Pons (tissue), 1 donor: ENCODE measurements at regions not wholly inside any gene's neighbourhood (a gene's known extent, or its start where the extent isn't known, plus 50 kb on each side); places are given as distances from the start of the nearest gene placed in this dataset.

Source experiments
- DNase-seq: peaks from one replicate; pipeline ENCODE4 v3.0.0-alpha.2; 2016; ENCODE audit warnings: low spot score

DNA sequence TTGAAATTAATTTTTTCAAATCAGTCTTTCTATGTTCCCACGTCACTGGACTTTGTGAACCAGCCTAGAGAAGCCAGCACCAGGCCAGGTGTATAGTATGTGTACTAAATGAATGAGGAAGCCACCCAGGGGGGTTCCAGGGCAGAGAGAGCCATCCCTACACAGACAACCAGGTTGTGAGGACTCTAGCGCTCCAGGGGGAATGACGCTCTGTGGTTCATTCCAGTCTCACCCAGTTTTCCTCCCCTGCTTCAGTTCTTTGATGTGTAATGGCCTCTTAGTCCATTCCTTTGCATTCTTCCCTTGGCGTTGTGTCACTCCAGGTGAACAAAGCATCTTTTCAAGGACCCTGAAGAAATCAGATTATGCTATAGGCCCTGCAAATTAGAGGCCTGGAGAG lies 330.6 kb downstream of the NSG2 start:
- DNase-seq: no peak

DNA sequence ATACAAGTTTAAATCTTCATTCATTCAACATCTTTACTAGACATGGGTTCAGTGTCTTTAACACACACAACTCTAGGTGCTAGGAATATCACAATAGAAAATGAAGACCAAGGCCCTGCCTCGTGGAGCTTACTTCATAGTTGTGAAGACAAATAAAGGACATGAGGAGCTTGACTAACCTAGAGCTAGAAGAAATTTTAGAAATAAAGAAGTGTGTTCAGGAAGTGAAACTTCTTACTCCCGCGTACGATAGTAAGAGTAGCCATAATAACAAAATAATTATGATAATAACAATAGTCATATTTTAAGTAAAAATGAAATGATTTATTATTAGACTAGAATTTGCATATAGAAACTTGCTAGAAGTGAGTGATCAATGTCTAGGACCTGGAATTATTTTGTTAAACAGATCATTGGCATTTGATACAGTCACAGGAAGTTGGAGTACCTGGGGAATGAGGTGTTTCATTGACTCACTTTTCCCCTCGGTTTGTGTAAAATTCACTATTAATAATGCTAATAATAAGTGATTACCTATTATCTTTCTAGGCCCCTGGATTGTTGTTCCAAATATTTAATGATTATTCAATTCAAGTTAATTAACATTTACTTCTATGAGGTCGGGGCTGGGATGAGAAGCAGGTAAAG lies 331.3 kb downstream of the NSG2 start:
- DNase-seq: no peak

DNA sequence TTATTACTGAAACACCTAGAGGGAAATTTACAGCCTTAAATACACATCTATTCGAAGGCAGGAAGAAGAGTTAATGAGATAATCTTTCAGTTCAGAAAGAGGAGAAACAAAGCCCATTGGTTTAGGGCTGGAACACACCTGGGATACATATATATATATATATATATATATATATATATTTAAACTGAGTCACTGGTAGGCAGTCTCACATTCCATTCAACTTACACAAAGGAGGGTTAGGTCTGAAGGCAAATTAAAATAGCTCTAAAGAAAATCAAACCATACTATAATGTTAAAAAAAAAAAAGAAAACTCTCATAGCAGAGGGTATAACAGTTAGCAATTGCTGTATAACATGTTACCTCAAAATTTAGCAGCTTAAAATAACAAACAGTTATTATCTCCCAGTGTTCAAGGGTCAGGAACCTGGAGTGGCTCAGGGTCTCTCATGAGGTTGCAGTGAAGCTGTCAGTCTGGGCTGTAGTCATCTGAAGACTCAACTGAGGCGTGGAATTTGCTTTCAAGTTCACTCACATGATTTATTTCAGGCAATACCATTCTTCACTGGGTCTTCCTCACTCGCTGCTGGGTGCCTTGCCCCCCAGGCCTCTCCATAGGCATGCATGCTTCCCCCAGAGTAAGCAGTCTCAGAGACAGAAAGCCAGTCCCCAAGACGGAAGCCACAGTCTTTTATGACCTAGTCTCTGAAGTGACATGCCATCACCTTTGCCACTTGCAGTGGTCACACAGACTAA lies 332.8 kb downstream of the NSG2 start:
- no peak for DNase-seq

DNA sequence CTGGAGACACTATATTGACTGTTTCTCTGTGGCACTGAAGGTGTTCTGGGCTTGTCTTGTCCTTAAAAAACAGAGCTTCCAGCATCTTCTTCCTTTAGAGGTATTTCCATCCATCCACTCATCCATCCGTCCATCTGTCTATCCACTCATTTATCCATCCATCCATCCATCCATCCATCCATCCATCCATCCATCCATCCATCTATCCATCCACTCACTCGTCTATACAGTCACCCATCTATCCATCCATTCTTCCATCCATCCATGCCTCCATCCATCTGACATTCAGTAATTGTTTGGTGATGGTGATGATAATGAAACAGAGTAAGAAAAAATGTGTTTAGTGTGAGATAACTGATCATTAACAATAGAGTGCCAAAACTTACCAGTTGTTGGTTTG lies 334.8 kb downstream of the NSG2 start:
- no peak for DNase-seq

DNA sequence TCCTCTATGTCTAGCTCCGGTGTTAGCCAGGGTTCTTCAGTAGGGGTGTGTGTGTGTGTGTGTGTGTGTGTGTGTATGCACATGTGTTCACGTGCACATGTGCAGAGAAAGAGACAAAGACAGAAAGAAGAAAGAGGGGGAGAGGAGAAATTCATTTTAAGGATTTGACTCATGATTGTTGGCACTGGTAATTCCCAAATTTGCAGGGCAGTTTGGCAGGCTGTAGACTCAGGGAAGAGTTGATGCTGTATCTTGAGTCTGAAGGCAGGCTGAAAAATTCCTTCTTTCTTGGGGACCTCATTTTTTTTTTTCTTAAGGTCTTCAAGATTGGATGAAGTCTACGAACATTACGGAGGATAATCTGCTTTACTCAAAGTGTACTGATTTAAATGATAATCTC lies 335.7 kb downstream of the NSG2 start:
- DNase-seq: no peak

DNA sequence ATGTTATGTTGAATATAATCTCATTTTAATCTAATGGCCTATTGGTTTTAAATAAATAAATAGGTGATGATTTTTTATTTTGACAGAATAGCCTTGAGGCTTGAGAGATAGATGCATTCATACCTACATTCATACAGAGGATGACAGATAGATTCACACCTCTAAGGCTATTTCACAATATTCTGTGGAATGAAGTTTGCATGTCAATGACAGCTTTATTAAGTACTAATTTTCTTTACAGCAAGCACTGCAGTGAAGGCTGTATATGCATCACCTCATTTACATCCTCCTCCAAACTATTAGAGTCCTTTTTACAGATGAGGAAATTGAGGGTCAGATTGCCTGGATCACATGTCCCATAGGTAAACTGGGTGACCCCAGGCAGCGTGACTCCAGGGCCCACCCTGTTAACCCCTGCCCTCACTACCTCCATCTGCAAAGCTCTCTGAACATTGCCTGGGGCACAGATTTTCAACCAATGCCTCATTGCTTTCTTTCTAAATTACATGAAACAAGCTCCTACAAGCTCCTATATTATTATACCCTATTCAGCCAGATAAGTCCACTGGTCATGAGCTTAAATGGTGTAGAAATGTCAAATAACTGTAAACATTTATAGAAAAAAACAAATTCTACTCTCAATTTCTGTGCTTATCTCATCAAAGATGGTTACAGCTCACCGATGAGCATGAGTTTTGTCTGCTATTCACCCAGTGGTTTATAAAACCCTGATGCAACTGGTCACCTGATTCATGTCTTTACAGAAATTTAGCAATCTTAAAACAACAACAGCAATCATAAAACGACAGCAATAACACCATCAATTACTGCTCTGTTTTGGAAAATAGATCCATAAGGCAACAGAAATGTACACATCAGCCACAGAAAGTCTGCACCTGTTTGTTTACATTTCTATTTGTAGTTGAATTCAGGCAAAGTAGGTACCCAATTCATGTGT lies 338.0 kb downstream of the NSG2 start:
- DNase-seq: no peak

DNA sequence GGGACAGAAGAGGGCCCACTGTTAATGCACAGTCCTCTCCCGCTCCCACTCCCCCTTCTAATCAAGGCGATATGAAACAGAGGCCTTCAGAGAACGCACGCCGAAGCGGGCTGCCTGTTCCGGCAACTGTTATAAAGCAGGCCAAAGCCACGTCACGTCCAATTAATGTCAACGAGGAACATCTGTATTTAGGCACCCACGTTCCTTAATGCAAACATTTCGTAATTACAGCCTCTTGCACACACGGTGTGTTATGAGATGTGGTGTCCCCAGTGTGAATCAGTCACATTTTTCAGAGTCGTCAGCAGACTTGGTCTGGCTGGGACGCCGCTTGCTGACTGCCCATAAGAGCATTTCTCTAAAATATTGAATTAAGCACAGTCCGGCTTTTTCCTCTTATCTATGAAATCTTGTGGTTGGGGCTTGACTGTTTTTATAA lies 339.0 kb downstream of the NSG2 start:
- DNase-seq: no peak

DNA sequence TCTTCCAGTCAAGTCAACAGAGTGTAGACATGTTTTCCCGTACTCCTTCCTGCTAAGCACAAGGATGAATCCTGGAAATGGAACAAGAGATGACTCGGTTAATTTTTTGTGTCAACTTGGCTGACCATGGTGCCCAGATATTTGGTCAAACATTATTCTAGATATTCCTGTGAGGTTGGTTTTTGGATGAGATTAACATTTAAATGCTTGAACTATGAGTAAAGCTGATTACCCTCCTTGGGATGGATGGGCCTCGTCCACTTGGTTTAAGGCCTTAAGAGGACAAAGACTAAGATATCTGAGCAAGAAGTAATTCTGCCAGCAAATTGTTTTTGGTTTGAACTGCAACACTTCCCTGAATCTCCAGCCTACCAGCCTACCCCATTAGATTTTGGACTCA lies 338.1 kb upstream of the MSX2 start:
- DNase-seq: no peak

DNA sequence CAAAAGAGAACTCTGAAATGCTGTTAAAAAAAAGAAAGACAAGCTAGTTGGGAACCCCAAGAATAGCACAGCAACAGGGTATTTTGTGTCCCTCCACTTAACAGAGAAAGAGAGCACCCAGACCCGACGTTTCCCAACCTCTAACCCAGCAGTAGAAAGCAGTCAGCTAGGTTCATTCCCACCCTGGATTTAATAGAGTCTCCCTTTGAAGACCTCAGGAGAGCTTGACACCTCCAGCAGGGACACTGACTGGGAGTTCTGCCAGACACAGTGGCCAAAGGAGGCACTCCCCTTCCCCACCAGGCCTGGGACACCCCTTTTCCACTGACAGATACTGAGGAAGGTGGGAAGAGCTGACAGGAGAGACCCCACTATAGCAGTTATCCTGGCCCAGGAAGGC lies 337.5 kb upstream of the MSX2 start:
- no peak for DNase-seq

DNA sequence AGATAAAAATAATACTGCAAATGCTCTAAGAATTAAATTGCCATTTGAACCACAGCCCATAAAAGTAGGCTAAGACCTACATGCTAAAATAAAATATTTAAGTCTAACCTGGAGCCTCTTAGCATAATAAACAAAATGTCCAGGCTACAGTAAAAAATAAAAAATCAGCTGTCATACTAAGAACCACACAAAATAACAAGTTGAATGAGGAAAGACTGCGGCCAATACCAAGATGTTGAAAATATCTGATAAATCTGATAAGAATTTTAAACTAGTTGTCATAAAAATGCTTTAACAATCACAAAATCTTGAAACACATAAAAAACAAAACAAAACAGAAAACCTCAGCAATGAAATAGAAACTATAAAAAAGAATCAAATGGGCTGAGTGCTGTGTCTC lies 336.9 kb upstream of the MSX2 start:
- no peak for DNase-seq

DNA sequence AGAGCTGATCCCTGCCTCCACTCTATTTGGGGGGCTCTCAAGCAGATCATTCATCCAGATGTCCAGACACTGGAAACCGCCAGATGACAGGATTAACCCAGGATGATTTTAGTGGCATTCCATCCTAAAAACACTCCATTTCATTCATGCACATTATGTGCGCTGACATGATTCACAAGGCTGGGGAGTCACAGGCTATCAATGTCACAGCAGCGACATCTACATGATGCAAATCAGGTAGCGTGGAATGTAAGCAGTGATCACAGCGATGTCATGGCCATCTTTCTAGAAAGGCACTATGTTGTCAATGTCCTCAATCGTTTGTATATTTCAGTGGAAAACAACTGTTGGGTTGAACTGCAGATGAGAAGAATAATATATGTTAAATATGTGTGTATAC lies 331.5 kb upstream of the MSX2 start:
- DNase-seq: no peak

DNA sequence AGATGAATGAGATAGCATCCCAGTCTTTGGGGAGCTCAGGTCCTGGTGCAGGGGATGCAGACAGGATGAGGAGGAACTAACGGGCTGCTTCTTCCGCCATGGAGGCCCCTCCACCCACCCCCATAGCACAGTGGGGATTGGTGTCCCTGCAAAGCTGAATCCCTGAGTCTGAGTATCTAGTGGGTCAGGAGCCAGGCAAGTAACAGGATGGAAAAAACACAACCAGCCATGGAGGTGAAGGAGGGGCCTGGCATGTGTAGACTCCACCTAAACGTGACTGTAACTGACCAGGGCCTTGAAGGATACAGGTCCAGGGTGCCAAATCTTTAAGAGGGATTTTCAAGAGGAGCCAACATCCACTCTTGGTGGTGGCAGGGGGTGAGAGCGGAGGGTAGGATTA lies 327.8 kb upstream of the MSX2 start:
- DNase-seq: no peak

DNA sequence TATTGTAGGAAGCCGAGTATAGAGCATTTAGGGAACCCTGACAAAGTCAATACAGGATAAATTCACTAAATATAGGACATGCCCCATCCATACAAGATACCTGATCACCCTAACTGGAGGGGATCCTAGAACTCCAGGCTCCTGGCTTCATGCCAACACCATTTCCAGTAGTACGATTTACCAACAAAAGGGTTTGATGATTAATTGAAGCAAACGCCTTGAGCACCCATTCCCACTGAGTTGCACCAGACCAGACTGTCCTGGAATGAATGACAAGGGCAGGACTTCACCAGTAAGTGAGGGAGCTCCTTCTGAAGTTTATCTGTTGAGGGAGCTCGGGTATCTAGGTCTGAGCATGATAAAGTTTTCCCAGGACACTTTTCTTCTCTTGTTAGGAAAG lies 327.2 kb upstream of the MSX2 start:
- DNase-seq: no peak

DNA sequence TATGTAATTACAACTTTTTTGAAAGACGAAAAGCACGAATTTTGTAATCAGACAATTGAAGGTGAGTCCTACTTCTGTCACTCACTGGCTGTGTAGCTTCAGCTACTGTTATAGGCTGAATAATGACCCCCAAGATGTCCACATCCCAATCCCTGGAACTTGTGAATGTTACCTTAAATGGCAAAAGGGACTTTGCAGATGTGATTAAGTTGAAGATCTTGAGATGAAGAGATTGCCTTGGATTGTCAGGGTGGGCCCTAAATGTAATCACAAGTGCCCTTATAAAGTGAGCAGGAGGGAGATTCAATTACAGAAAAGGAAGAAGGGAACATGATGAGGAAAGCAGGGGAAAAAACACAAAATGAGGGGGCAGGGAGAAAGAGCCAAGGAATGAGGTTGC lies 326.2 kb upstream of the MSX2 start:
- DNase-seq: no peak

DNA sequence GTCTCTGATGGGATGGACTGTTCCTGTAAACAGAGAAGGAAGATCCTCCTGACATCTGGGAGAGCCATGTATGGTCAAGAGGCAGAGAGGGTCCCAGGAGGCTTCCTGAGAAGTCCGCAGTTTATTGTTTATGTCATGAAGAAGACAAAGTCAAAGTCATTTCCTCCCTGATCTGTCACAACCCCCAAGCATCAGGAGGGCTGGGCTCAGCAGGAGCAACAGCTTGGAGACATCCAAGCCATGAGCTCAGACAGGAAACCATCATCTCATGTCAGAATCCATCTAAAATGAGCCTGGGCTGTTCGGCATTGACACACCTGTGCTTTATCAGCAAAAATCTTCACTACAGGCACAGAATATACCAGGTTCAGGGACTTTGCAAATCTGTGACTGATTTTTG lies 325.0 kb upstream of the MSX2 start:
- DNase-seq: no peak

DNA sequence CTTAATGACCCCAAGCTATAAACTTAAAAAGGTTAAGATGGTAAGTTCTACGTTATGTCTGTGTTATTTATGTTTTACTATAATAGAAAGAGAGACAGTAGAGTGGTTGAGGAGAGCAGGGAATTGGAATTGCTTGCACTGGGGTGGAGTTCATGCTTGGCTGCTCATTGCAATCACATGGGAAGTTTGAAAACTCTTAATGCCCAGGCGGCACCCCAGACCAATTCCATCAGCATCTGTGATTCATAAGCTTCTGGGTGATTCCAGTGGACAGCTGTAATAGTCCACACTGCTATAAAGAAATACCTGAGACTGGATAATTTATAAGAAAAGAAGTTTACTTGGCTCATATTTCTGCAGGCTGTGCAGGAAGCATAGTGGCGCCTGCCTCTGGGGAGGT lies 323.9 kb upstream of the MSX2 start:
- no peak for DNase-seq

DNA sequence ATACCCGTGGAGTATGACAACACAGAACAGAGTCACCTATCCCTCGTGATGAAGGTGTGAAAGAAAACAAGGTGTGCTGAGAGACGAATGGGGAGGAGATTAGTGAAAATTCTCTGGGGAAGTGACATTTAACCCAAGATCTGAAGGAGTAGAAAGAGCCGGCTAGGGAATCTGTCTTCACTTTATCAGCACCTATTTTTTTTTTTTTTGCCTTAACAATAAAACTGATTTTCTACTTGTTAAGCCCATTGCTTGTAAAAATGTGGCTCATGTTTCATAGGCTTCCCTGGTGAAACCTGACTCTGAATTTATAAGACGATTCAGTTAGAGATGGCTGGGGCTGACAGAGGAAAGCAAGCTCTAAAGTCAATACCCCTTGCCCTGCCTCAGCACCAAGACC lies 322.6 kb upstream of the MSX2 start:
- no peak for DNase-seq

DNA sequence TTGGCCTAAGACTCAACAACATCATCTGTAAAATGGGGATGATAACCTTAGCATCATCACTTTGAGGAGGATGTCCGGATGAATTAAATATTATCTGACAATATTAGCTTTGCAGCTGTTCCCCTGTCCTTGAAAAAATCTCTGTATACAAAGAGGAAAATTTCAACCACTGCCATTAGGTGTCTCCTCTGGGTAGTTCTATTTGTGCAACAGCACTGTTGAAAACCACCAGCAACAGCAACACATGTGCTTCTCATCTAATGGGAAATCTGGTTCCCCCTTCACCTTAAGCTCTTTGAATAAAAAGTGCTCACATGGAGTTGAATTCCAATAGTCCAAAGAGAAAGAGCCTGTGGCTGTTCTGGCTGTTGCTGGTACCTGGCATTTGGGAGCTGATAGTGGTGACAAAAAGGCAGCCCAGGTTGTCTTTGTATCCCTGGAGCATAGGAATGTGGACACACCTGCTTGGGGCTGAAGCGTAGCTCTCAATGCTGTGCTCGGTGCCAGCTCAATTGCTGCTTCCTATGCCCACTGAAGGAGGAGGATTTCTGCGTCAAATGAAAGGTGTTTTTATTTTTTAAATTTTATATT lies 322.1 kb upstream of the MSX2 start:
- DNase-seq: no peak

DNA sequence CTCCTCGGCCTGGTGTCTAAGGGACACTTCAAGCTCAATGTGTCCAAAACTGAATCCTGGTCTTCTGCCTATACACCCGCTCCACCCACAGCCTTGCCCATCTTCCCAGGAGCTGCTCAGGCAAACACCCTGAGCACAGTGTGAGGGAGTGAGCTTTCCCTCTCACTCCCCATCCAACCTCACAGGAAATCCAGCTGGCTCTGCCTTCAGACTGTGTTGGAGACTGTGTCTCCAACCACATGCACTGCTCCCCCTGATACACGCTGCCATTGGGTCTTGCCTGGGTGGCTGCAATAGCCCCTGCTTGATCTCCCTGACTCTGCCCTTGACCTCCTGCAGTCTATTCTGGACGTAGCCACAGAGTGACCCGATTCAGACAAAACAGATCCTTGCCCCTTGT lies 319.5 kb upstream of the MSX2 start:
- no peak for DNase-seq

DNA sequence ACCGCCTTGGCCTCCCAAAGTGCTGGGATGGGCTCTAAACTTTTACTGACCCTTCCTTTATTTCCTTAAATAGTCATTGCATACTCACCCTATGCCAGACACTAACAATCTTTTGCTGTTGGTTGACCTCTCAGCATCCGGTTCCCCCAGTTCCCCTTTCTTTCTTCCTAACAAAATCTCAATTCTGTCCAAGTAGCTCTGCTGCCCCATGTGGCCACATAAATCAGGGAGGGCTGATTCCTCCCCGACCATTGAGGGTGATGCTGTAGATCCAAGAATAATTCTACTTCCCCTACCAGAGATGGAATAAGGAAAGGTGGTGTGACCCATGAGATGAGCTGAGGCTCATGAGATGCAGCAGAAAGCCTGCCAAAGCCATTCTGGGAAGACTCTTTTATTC lies 315.3 kb upstream of the MSX2 start:
- DNase-seq: no peak

DNA sequence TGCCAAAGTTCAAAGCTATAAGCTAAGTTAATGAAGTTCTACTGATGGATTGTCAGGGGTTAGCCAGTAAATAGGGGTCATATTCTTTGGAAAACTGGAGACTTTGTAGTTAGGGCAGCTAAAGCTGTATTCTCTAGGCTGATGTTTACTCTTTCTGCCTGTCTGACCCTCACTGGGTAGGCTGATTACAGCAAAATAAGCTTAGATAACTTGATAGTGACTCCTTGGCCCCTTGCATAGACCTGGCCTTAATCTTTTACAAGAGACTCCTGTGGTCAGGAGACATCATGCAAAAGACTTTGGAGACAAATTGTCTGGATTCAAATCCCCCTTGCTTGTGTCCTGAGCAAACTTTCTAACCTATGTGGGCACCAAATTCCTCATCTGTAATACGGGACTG lies 314.4 kb upstream of the MSX2 start:
- DNase-seq: no peak

DNA sequence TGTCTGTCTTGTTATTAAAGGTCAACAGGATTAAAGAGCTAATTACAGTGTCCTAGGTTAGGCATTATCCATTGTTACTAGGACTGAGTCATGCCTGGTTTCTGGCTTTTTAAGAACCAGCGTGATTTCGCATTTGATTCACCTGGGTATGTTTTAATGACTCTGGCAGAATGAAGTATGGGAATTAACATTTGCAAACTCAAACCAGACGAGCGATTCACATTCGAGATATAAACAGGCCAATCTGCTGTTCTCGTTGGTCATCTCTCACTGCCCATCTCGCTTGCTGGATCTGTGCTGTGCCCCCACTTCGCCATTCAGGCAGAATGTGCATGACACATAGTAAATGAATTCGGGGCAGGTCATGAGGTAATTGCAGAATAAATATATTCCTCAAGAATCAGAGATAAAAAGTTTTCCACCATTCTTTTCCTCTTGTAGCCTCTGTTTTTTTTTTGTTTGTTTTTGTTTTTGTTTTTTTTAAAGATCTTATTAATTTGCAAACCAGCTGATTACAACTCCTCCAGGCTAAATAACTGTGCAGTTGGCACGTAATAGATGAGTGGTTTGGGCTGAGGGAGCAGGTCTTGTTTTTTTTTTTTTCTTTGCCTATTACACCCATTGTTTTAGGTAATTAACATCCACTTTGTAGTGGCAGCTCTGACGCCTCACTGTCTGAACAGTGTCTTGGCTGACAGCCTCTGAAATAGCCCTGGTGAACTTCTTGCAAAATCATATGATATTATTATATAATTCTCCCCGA lies 313.5 kb upstream of the MSX2 start:
- DNase-seq: no peak
